ENCODE measurements at regions not wholly inside any gene's neighbourhood (a gene's known extent, or its start where the extent isn't known, plus 50 kb on each side); places are given as distances from the start of the nearest gene placed in this dataset.
"Not testable (repeated sequence)": the region's sequence is repeated elsewhere in the genome, so short reads cannot be mapped to it uniquely, and the experiment has no call there.

- no peaks in the 10 kb centered on the region; the same call in 1 of the 2 replicates for H3K9me3 ChIP-seq (ENCODE audit: control insufficient read depth, insufficient read depth, low read depth, low read length)
- no peak overlapping the region for H3K4me3 ChIP-seq (ENCODE audit: low read depth, low read length)
- no peak overlapping the region for H3K27ac ChIP-seq (ENCODE audit: low read depth, low read length)
- no peak overlapping the region for H3K9ac ChIP-seq (ENCODE audit: low read length)
- no peaks in the 10 kb centered on the region for H3K36me3 ChIP-seq (ENCODE audit: control insufficient read depth, insufficient read depth, low read length)
- no peaks in the 10 kb centered on the region for H3K27me3 ChIP-seq (ENCODE audit: control insufficient read depth, insufficient read depth, low read length)
- no peaks in the 10 kb centered on the region for H3K4me1 ChIP-seq (ENCODE audit: control insufficient read depth, insufficient read depth, low read length)
Observed at GRCh38 chr5:10110228-10110627, 139.5 kb downstream of the ATPSCKMT start.

- Histone ChIP-seq H3K27ac (ENCODE audit: low read depth, low read length) (no peak overlapping the region), H3K4me3 (ENCODE audit: low read depth, low read length) (no peak overlapping the region), H3K36me3 (ENCODE audit: control insufficient read depth, insufficient read depth, low read length) (no peaks in the 10 kb centered on the region), H3K9ac (ENCODE audit: low read length) (no peak overlapping the region), H3K4me1 (ENCODE audit: control insufficient read depth, insufficient read depth, low read length) (peaks cover 6% of the 10 kb centered on the region), H3K27me3 (ENCODE audit: control insufficient read depth, insufficient read depth, low read length) (no peaks in the 10 kb centered on the region), H3K9me3 (ENCODE audit: control insufficient read depth, insufficient read depth, low read depth, low read length) (no peaks in the 10 kb centered on the region; the same call in 1 of the 2 replicates)
Observed at GRCh38 chr5:10109299-10109698, 140.4 kb downstream of the ATPSCKMT start.

- Histone ChIP-seq H3K27me3 (ENCODE audit: control insufficient read depth, insufficient read depth, low read length) (no peaks in the 10 kb centered on the region), H3K27ac (ENCODE audit: low read depth, low read length) (no peak overlapping the region), H3K36me3 (ENCODE audit: control insufficient read depth, insufficient read depth, low read length) (no peaks in the 10 kb centered on the region), H3K4me3 (ENCODE audit: low read depth, low read length) (no peak overlapping the region), H3K9me3 (ENCODE audit: control insufficient read depth, insufficient read depth, low read depth, low read length) (no peaks in the 10 kb centered on the region; the same call in 1 of the 2 replicates), H3K9ac (ENCODE audit: low read length) (no peak overlapping the region), H3K4me1 (ENCODE audit: control insufficient read depth, insufficient read depth, low read length) (peaks cover 26% of the 10 kb centered on the region)
Observed at GRCh38 chr5:10106806-10107205, 142.9 kb downstream of the ATPSCKMT start.

- Histone ChIP-seq H3K36me3 (ENCODE audit: control insufficient read depth, insufficient read depth, low read length) (no peaks in the 10 kb centered on the region), H3K9me3 (ENCODE audit: control insufficient read depth, insufficient read depth, low read depth, low read length) (no peaks in the 10 kb centered on the region; the same call in 1 of the 2 replicates), H3K27ac (ENCODE audit: low read depth, low read length) (no peak overlapping the region), H3K4me1 (ENCODE audit: control insufficient read depth, insufficient read depth, low read length) (peaks cover 31% of the 10 kb centered on the region), H3K27me3 (ENCODE audit: control insufficient read depth, insufficient read depth, low read length) (no peaks in the 10 kb centered on the region), H3K4me3 (ENCODE audit: low read depth, low read length) (no peak overlapping the region), H3K9ac (ENCODE audit: low read length) (no peak overlapping the region)
Observed at GRCh38 chr5:10106285-10106684, 143.4 kb downstream of the ATPSCKMT start.

GRCh38 chr5:10102706-10103497, 146.8 kb downstream of the ATPSCKMT start:
- peak overlapping the region; percentile 87 for H3K9ac ChIP-seq (ENCODE audit: low read length)
- H3K4me1 ChIP-seq (ENCODE audit: control insufficient read depth, insufficient read depth, low read length) = peaks cover 31% of the 10 kb centered on the region
- peak overlapping the region; percentile 97 for H3K27ac ChIP-seq (ENCODE audit: low read depth, low read length)
- H3K27me3 ChIP-seq (ENCODE audit: control insufficient read depth, insufficient read depth, low read length) = no peaks in the 10 kb centered on the region
- H3K4me3 ChIP-seq (ENCODE audit: low read depth, low read length) = peak overlapping the region; percentile 25; the same call in 1 of the 2 replicates
- H3K36me3 ChIP-seq (ENCODE audit: control insufficient read depth, insufficient read depth, low read length) = 0 out of 2 replicates have a peak, but pooled peaks cover 5% of the 10 kb centered on the region
- peaks cover 21% of the 10 kb centered on the region for H3K9me3 ChIP-seq (ENCODE audit: control insufficient read depth, insufficient read depth, low read depth, low read length)

- H3K36me3 ChIP-seq (ENCODE audit: control insufficient read depth, insufficient read depth, low read length) = not testable (repeated sequence)
- Histone ChIP-seq H3K27ac (ENCODE audit: low read depth, low read length) (peak overlapping the region; percentile 97), H3K9ac (ENCODE audit: low read length) (peak overlapping the region; percentile 87)
Observed at GRCh38 chr5:10102235-10102634, 147.5 kb downstream of the ATPSCKMT start.

GRCh38 chr5:10099548-10099947, 150.1 kb downstream of the ATPSCKMT start:
- Histone ChIP-seq H3K4me3 (ENCODE audit: low read depth, low read length) (no peak overlapping the region), H3K27me3 (ENCODE audit: control insufficient read depth, insufficient read depth, low read length) (no peaks in the 10 kb centered on the region), H3K4me1 (ENCODE audit: control insufficient read depth, insufficient read depth, low read length) (peaks cover 26% of the 10 kb centered on the region), H3K9me3 (ENCODE audit: control insufficient read depth, insufficient read depth, low read depth, low read length) (peaks cover 29% of the 10 kb centered on the region), H3K27ac (ENCODE audit: low read depth, low read length) (no peak overlapping the region), H3K36me3 (ENCODE audit: control insufficient read depth, insufficient read depth, low read length) (0 out of 2 replicates have a peak, but pooled peaks cover 5% of the 10 kb centered on the region), H3K9ac (ENCODE audit: low read length) (no peak overlapping the region)

More at GRCh38 chr5:10102235-10102634, 147.5 kb downstream of the ATPSCKMT start:
- not testable (repeated sequence) for H3K27me3 ChIP-seq (ENCODE audit: control insufficient read depth, insufficient read depth, low read length)
- H3K4me3 ChIP-seq (ENCODE audit: low read depth, low read length) = peak overlapping the region; percentile 27; the same call in 1 of the 2 replicates
- H3K4me1 ChIP-seq (ENCODE audit: control insufficient read depth, insufficient read depth, low read length) = peaks cover 31% of the 10 kb centered on the region
- peaks cover 25% of the 10 kb centered on the region for H3K9me3 ChIP-seq (ENCODE audit: control insufficient read depth, insufficient read depth, low read depth, low read length)

- peaks cover 5% of the 10 kb centered on the region; the same call in 1 of the 2 replicates for H3K4me1 ChIP-seq (ENCODE audit: control insufficient read depth, insufficient read depth, low read length)
- no peak overlapping the region for H3K4me3 ChIP-seq (ENCODE audit: low read depth, low read length)
- H3K9me3 ChIP-seq (ENCODE audit: control insufficient read depth, insufficient read depth, low read depth, low read length) = peaks cover 19% of the 10 kb centered on the region
- no peaks in the 10 kb centered on the region for H3K36me3 ChIP-seq (ENCODE audit: control insufficient read depth, insufficient read depth, low read length)
- H3K27ac ChIP-seq (ENCODE audit: low read depth, low read length) = no peak overlapping the region
- no peak overlapping the region for H3K9ac ChIP-seq (ENCODE audit: low read length)
- no peaks in the 10 kb centered on the region for H3K27me3 ChIP-seq (ENCODE audit: control insufficient read depth, insufficient read depth, low read length)
Observed at GRCh38 chr5:10091701-10092100, 158.0 kb downstream of the ATPSCKMT start.

- Histone ChIP-seq H3K4me1 (ENCODE audit: control insufficient read depth, insufficient read depth, low read length) (peaks cover 5% of the 10 kb centered on the region; the same call in 1 of the 2 replicates), H3K4me3 (ENCODE audit: low read depth, low read length) (no peak overlapping the region), H3K36me3 (ENCODE audit: control insufficient read depth, insufficient read depth, low read length) (no peaks in the 10 kb centered on the region), H3K9me3 (ENCODE audit: control insufficient read depth, insufficient read depth, low read depth, low read length) (peaks cover 17% of the 10 kb centered on the region), H3K27ac (ENCODE audit: low read depth, low read length) (no peak overlapping the region), H3K27me3 (ENCODE audit: control insufficient read depth, insufficient read depth, low read length) (no peaks in the 10 kb centered on the region), H3K9ac (ENCODE audit: low read length) (no peak overlapping the region)
Observed at GRCh38 chr5:10090074-10090473, 159.6 kb downstream of the ATPSCKMT start.

GRCh38 chr5:10085185-10085584, 164.5 kb downstream of the ATPSCKMT start:
- peaks cover 8% of the 10 kb centered on the region for H3K9me3 ChIP-seq (ENCODE audit: control insufficient read depth, insufficient read depth, low read depth, low read length)
- 0 out of 2 replicates have a peak, but pooled peaks cover 3% of the 10 kb centered on the region for H3K4me1 ChIP-seq (ENCODE audit: control insufficient read depth, insufficient read depth, low read length)
- H3K9ac ChIP-seq (ENCODE audit: low read length) = no peak overlapping the region
- no peak overlapping the region for H3K27ac ChIP-seq (ENCODE audit: low read depth, low read length)
- H3K4me3 ChIP-seq (ENCODE audit: low read depth, low read length) = no peak overlapping the region
- H3K36me3 ChIP-seq (ENCODE audit: control insufficient read depth, insufficient read depth, low read length) = no peaks in the 10 kb centered on the region
- no peaks in the 10 kb centered on the region for H3K27me3 ChIP-seq (ENCODE audit: control insufficient read depth, insufficient read depth, low read length)

GRCh38 chr5:10081584-10081983, 168.1 kb downstream of the ATPSCKMT start:
- Histone ChIP-seq H3K36me3 (ENCODE audit: control insufficient read depth, insufficient read depth, low read length) (no peaks in the 10 kb centered on the region), H3K4me3 (ENCODE audit: low read depth, low read length) (no peak overlapping the region), H3K4me1 (ENCODE audit: control insufficient read depth, insufficient read depth, low read length) (0 out of 2 replicates have a peak, but pooled peaks cover 3% of the 10 kb centered on the region), H3K9me3 (ENCODE audit: control insufficient read depth, insufficient read depth, low read depth, low read length) (no peaks in the 10 kb centered on the region), H3K27me3 (ENCODE audit: control insufficient read depth, insufficient read depth, low read length) (no peaks in the 10 kb centered on the region), H3K27ac (ENCODE audit: low read depth, low read length) (no peak overlapping the region), H3K9ac (ENCODE audit: low read length) (no peak overlapping the region)

Data from HUES6 (cell line).